Activated CD8-positive, alpha-beta memory T cell treated with anti-CD3 and anti-CD28 coated beads, Interleukin-2, amount 50 U/mL, for 4 hours (primary cell): ENCODE measurements at regions not wholly inside any gene's neighbourhood (a gene's known extent, or its start where the extent isn't known, plus 50 kb on each side); places are given as distances from the start of the nearest gene placed in this dataset.
"Not testable (repeated sequence)": the region's sequence is repeated elsewhere in the genome, so short reads cannot be mapped to it uniquely, and the experiment has no call there.

Experiments
- DNase-seq: peaks from one replicate; pipeline ENCODE4 v3.0.0-alpha.2; 2020

GRCh38 chr2:7555260-7555659, 638.0 kb downstream of the RNF144A start:
- no peak for DNase-seq

DNA sequence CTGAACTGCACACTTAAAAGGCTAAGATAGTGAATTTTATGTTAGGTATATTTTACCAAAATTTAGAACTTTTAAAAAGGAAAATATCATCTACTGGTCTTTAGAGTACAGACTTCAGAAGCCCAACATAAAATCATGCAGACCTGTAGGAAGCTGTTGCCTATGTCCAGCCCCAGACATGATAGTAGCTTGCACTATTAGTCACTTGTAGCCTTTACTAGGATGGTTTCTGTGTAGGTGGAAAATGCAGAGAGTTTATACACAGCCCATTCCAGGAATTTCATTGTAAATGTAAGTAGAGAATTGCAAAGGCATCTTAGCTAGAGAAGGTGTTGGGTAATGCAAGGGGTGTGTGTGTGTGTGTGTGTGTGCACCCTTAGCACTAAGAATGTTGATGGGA, 640.2 kb downstream of the RNF144A start:
- no peak for DNase-seq

DNA sequence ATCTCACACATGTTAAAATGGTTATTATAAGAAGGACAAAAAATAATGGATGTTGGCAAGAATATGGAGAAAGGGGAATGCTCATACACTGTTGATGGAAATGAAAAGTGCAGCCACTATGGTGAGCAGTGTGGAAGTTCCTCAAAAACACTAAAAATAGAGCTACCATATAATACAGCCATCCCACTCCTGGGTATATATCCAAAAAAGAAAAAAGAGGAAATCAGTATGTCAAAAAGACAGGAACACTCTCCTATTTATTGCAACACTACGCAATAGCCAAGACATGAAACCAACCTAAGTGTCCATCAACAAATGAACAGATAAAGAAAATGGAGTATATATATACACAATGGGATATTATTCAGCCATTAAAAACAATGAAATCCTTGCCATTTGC, 642.6 kb downstream of the RNF144A start:
- DNase-seq = no peak

GRCh38 chr2:7566382-7566881, 649.2 kb downstream of the RNF144A start:
- no peak for DNase-seq

- not testable (repeated sequence) for DNase-seq
Measured at GRCh38 chr2:7567116-7567515, 649.9 kb downstream of the RNF144A start.

GRCh38 chr2:7567646-7568045, 650.4 kb downstream of the RNF144A start:
- DNase-seq = peak; percentile 45

DNA sequence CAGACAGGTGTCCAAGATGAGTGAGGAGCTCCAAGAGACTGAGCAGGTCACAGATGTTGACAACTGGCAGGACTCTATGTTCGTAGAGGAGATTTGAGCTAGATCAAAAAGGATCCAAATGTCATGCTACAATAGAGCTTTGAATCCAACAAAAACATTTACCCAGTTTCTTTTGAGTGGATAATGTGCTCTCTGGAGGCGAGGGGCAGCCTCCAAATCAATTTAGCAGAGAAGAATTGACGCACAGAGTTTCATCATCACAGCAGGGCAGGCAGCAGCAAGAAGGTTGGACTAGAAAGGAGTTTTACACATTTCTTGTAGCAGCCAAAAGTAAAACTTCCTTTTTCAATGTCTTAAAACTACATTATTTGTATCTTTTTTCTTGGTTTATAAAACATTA, 653.0 kb downstream of the RNF144A start:
- DNase-seq = no peak

GRCh38 chr2:7571701-7572100, 654.5 kb downstream of the RNF144A start:
- DNase-seq = no peak

GRCh38 chr2:7572450-7572849, 655.2 kb downstream of the RNF144A start:
- DNase-seq = peak; percentile 23

GRCh38 chr2:7573166-7573825, 656.1 kb downstream of the RNF144A start:
- DNase-seq = no peak

DNA sequence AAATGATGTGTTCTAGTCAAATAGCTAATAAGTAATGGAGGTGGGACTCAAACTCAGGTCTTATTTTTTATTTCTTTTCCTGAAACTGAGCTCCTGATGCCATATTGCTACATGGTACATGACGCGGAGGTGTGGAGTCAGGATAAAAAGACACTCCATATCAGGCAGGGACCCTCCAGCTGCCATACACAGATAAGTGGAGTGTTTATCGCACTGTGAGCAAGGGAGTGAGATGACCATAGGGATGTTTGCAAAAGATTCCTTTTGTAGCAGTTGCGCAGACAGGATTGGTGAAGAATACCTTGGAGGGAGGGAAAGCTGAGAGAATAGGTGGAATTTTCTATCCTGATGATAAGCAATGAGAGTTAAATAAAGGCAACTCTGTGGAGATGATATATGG, 657.2 kb downstream of the RNF144A start:
- no peak for DNase-seq

DNA sequence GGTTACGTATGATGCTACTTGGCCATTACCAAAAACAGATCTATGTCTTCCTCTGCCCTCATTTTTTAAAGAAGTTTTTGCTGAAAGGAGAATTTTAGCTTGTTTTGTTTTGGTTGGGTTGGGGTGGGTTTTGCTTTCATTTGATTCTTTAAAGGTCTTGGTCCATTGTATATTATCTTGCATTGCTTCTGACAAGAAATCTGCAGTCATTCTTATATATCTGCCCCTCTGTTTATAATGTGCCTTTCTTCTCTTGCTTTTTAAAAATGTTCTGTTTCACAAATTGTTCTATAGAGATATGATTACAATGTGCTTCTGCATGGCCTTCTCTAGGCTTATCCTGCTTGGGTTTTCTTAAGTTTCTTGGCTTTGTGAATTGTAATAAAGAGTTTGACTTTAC, 660.6 kb downstream of the RNF144A start:
- DNase-seq = no peak

DNA sequence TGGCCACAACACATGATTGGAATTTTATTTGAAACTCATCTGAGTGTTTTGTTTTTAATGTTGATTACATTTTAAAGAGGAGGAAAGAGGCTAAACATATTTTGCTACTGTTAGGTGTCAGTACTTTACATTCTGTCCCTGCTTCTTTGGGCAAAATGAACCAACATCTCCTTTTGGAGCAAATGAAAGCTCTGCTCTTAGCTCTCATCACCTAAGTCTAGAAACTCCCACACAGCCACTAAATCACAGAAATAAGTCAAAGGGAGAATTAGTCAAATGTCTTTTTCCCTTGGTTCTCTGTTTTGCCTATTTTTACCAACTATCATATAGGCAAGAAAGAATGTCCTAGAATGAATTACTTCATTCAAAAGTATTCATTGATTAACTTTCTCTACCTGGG, 666.8 kb downstream of the RNF144A start:
- no peak for DNase-seq

DNA sequence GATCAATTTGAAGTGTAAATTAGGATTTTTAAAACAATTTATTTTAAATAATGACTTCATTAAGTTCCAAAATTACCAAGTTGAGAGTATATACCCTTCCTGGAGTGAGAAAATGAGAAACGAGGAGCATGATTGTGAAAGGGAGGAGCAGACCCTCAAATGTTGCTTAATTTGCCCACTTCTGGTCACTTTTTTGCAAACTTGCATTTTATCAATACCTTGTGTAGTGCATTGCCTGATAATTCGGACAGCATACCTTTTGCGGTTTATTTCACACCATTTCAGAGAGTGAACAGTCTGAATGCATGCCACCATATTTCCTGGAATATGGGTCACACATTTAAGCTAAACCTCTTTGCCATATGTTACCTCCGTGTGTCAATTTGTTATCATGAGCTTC, 669.7 kb downstream of the RNF144A start:
- DNase-seq = no peak

DNA sequence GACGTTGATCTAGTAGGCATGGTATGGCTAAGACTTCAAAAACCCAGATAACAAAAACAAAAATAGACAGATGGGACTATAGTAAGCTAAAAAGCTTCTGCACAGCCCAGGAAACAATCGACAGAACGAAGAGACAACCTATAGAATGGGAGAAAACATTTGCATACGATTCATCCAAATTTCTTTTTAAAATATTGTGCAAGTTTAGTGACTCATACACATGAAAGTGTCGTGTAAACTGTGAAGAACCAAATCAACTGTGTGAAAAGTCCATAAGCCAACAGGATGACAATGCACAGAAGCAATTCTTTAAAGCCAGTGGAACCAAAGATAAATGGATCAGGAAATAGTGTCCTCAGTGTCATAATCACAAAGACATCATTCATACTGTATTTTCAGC, 671.1 kb downstream of the RNF144A start:
- no peak for DNase-seq

DNA sequence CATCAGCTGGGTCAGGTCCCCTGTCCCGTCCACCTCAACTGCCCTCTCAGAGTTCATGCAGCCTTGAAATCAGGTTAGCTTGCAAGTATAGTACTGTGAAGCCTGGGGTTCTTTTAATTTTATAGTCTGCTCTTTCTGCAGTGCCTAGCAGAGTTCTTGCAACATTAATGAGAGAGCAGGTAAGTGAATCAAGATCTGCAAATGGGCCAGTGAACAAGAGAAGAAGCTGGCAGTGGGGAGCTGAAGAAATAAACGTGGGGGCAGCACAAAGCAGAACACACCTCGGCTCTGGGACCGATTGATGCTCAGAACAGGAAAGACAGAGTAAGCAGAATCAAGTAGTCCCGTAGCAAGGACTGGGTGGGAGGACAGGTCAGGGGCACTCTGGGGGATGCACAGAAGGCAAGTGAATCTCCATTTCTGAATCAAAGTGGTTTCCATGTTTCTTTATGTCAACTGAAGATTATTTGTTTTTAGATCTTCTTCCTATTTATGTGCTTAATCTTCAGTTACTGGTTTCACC, 675.5 kb downstream of the RNF144A start:
- no peak for DNase-seq

GRCh38 chr2:7593360-7593759, 676.1 kb downstream of the RNF144A start:
- DNase-seq = no peak

DNA sequence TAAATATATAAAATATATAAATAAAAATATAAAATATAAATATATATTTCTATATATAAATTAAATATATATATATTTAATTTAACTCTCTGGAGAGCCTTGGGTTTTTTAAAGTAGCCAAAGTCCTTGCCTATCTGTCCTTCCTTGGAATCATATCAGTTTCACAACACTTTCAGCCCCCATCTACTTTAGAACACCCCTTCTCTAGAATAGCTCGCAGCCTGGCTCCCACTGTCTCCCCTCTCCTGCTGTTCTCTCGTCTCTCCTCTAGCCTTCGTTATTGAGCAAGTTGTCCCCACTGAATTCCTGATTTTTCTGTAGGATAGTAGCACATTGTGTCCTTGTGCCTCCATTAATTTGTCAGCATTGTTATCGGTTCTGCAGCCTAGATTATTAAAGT, 677.0 kb downstream of the RNF144A start:
- DNase-seq = no peak

DNA sequence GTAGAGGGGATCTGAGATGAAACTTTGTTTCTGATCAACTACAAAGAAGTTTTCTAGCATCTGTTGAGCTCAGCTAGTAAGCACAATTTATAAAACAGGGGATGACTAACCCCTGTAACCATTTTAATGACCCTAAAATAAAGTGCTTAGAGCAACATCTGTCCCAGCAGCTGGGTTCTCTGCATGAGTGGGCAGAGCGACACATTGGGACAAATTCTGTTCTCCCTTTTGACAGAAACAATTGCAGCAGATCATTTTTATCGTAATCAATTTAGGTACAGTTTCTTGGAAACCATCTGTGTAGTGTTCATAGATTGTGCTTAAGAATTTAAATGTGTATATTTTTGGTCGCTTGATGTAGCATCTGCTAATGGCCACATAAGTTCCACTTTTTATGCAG, 678.0 kb downstream of the RNF144A start:
- DNase-seq = no peak

DNA sequence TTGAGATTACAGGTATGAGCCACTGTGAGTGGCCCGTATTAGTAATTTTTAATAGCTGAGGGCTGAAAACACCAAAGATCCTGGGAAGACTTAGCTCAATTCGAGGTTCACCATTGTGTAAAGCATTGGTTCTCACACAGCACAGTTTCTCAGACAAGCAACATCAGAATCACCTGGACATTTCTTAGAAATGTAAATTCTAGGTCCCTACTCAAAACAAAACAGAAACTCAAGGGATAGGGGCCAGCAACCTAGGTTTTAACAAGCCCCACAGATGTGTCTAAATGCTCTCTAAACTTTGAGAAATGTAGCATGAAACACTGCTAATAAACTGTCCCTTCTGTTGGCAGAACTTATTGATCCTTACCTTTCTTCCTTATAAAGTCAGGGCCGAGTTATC, 681.2 kb downstream of the RNF144A start:
- DNase-seq = no peak

GRCh38 chr2:7599462-7600258, 682.4 kb downstream of the RNF144A start:
- no peak for DNase-seq

GRCh38 chr2:7601990-7602389, 684.8 kb downstream of the RNF144A start:
- DNase-seq = no peak

DNA sequence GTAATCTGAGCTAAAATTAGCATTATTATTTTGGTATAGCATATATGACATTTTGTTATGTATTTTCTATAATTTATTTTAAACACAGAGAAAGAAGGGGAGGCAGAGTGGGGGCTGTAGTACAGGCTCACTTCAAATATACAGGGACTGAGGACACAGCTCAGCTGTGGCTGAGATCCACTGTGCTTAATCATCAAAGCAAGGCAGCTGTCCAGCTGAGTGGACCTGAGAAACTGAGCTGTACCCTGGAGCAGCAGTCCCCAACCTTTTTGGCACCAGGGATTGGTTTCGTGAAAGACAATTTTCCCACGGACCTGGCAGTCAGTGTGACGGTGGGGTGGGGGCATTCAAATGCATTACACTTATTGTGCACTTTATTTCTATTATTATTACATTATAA, 687.2 kb downstream of the RNF144A start:
- no peak for DNase-seq

DNA sequence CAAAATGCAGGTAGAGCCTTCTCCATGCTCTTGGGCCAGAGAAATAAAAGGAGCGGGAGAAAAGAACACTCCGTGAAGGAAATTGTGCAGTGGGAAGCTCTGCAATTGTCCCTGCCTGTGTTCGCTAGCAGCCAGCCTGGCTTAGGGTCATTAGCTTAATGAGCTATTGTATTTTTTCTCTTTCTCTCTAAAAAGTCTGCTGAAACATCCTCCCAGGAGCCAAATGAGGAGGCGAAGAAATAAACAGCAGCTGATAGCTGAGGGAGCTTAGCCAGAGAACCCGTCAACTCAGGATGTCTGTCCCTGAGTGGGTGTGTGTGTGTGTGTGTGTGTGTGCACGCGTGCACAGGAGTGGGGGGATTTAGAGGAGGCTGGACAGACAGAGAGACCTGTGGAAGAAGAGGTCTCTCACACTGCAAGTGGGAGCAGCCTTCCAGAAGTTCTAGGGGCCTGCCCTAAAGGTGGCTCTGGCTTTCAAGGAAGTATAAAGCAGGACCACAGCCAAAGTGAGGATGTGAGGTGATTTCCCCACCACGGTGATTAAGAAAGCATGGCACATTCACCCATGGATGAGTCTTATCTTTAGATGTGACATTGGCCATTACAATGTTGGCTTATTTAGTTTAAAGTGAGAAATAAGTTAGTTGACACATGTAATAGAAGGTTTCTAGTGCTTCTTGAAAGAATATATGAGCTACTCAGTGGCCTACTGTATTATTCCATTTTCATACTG, 690.4 kb downstream of the RNF144A start:
- DNase-seq = no peak
